ENCODE measurements at regions not wholly inside any gene's neighbourhood (a gene's known extent, or its start where the extent isn't known, plus 50 kb on each side); places are given as distances from the start of the nearest gene placed in this dataset.

DNA sequence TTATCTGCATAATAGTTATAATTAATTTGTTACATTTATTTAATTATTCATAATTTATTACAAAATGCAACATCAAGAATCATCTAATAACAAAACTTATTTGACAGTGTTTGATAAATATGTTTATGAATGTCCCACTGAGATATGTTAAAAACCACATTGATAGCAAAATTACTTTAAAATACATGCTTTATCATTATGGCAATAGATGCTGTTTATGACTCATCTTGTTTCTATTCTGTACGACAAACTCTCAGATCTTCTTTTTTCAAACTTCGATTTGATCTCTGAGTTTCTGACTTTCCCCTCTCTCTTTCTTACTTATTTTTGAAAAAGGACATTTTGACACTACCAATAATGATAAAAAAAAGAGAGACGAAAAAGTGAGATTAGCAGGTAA lies 56.8 kb upstream of the LRRK2 start:
- Histone ChIP-seq H3K4me2 (ENCODE audit: low read depth, low read length) (no peak overlapping the region), H3K9me3 (ENCODE audit: low read length) (peaks cover 8% of the 10 kb centered on the region; the same call in 1 of the 2 replicates), H3K79me2 (ENCODE audit: insufficient read depth, low read length) (no peaks in the 10 kb centered on the region), H3K9ac (ENCODE audit: insufficient read depth, low read depth, low read length) (no peak overlapping the region), H3K27ac (ENCODE audit: extremely low read length, insufficient read depth, low read length) (no peak overlapping the region), H3K4me3 (replicated peaks in 1 of 3; ENCODE audit: insufficient read depth in 1 of 3, low read depth in 2 of 3, low read length in 3 of 3) (no peak overlapping the region), H4K20me1 (ENCODE audit: insufficient read depth, low read length) (no peaks in the 10 kb centered on the region), H2AFZ (ENCODE audit: low read length) (no peak overlapping the region), H3K36me3 (replicated peaks in 1 of 2; ENCODE audit: control insufficient read depth in 1 of 2, insufficient read depth in 2 of 2, low read length in 2 of 2) (no peaks in the 10 kb centered on the region), H3K4me1 (ENCODE audit: insufficient read depth, low read length) (no peaks in the 10 kb centered on the region), H3K27me3 (ENCODE audit: control insufficient read depth in 1 of 2, insufficient read depth in 2 of 2, low read length in 2 of 2) (no peaks in the 10 kb centered on the region)
- DNase-seq (ENCODE audit: low spot score) (no peak), ATAC-seq (no peak), FAIRE-seq (no peak)
- intact Hi-C loops (cut with micrococcal nuclease; ENCODE audit: unreplicated experiment): no loop called here
- TF ChIP-seq ZBTB2 (CRISPR knock-in tag; IDR thresholded peaks at IDR 0.05; ENCODE audit: low read depth) (no peak), KLF13 (CRISPR knock-in tag; IDR thresholded peaks at IDR 0.05) (no peak), CEBPB (IDR thresholded peaks at IDR 0.05; ENCODE audit: borderline replicate concordance, low read depth, low read length) (no peak), HNF4G (IDR thresholded peaks at IDR 0.05; ENCODE audit: borderline replicate concordance, low read depth, low read length) (no peak), HNF4G (CRISPR knock-in tag; IDR thresholded peaks at IDR 0.05; ENCODE audit: borderline replicate concordance, low read depth) (no peak), ZNF740 (CRISPR knock-in tag; IDR thresholded peaks at IDR 0.05) (no peak)
- WGBS (ENCODE audit: low lambda C conversion rate): 18% methylated on average over 3 of the region's 3 CpGs
- ChIA-PET POLR2A (no interaction called here), CTCF (ENCODE audit: low intra/inter-chr PET ratio, low total read pairs) (no interaction called here)
- in situ Hi-C loops (cut with HindIII; ENCODE audit: extremely low pct_ligation_motif_present, low pct_unique_long_range_greater_than_20kb): no loop called here
- no TSS peak for BruUV-seq (replicated peaks)

DNA sequence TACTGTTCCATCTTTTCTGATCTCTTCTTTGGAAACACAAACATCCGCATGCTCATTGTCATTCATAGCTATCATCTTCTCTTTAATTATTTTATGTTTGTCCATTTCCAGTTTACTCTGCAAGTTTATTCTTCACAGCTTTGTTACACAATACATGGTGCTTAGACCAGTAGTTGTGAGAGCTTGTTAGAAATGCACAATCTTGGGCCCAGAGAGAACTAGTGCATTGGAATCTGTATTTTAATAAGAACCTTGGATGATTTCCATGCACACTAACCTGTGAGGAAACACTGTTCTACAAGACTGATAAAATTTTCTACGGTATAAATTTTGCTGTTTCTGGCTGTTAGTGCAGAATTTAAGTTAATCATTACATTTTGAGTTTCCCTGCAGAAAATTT lies 59.3 kb upstream of the SLC2A13 start:
- Histone ChIP-seq H3K36me3 (replicated peaks in 1 of 2; ENCODE audit: control insufficient read depth in 1 of 2, insufficient read depth in 2 of 2, low read length in 2 of 2) (no peaks in the 10 kb centered on the region), H3K4me3 (replicated peaks in 1 of 3; ENCODE audit: insufficient read depth in 1 of 3, low read depth in 2 of 3, low read length in 3 of 3) (no peak overlapping the region), H3K4me1 (ENCODE audit: insufficient read depth, low read length) (no peaks in the 10 kb centered on the region), H3K79me2 (ENCODE audit: insufficient read depth, low read length) (no peaks in the 10 kb centered on the region), H3K27ac (ENCODE audit: extremely low read length, insufficient read depth, low read length) (no peak overlapping the region), H3K4me2 (ENCODE audit: low read depth, low read length) (no peak overlapping the region), H4K20me1 (ENCODE audit: insufficient read depth, low read length) (no peaks in the 10 kb centered on the region), H2AFZ (ENCODE audit: low read length) (no peak overlapping the region), H3K9me3 (ENCODE audit: low read length) (peaks cover 29% of the 10 kb centered on the region; the same call in 1 of the 2 replicates), H3K9ac (ENCODE audit: insufficient read depth, low read depth, low read length) (no peak overlapping the region), H3K27me3 (ENCODE audit: control insufficient read depth in 1 of 2, insufficient read depth in 2 of 2, low read length in 2 of 2) (no peaks in the 10 kb centered on the region)
- intact Hi-C loops (cut with micrococcal nuclease; ENCODE audit: unreplicated experiment): no loop called here
- FAIRE-seq (no peak), ATAC-seq (no peak), DNase-seq (ENCODE audit: low spot score) (no peak)
- ChIA-PET CTCF (ENCODE audit: low intra/inter-chr PET ratio, low total read pairs) (no interaction called here), POLR2A (no interaction called here)
- WGBS (ENCODE audit: low lambda C conversion rate): 27% methylated on average over 2 of the region's 2 CpGs
- in situ Hi-C loops (cut with HindIII; ENCODE audit: extremely low pct_ligation_motif_present, low pct_unique_long_range_greater_than_20kb): no loop called here
- no TSS peak for BruUV-seq (replicated peaks)
- TF ChIP-seq ZNF563 (CRISPR knock-in tag; IDR thresholded peaks at IDR 0.05): no peak
- no peak for TF ChIP-seq E2F5 (CRISPR knock-in tag; conservative IDR thresholded peaks at IDR 0.05)
- no peak for TF ChIP-seq NR0B2 (CRISPR knock-in tag; IDR thresholded peaks at IDR 0.05)
- TF ChIP-seq ZFP62 (CRISPR knock-in tag; IDR thresholded peaks at IDR 0.05): no peak

All from HepG2 (cell line).